Ascending aorta (tissue), 2 donors: ENCODE measurements at regions not wholly inside any gene's neighbourhood (a gene's known extent, or its start where the extent isn't known, plus 50 kb on each side); places are given as distances from the start of the nearest gene placed in this dataset.

ENCODE experiments used
- DNase-seq, 2 donors: peaks; one replicate each; pipeline ENCODE4 v3.0.0-alpha.2; 2019; ENCODE audit warnings: low spot score in 2 of 2
- H3K27ac ChIP-seq, 2 donors: fragments of 200-600 bp; sonication (generic); one replicate each; pipeline ENCODE4 v1.5.1; 2016 to 2017; ENCODE audit warnings: mild to moderate bottlenecking in 1 of 2
- H3K27me3 ChIP-seq: fragments of 200-600 bp; sonication (generic); one replicate; pipeline ENCODE4 v1.5.1; 2017
- H3K36me3 ChIP-seq, 2 donors: fragments of 200-600 bp; sonication (generic); one replicate each; pipeline ENCODE4 v1.5.1; 2016
- H3K4me1 ChIP-seq, 2 donors: fragments of 200-600 bp; sonication (generic); one replicate each; pipeline ENCODE4 v1.5.1; 2016 to 2017; ENCODE audit warnings: mild to moderate bottlenecking in 1 of 2
- H3K4me3 ChIP-seq, 2 donors: fragments of 200-600 bp; sonication (generic); one replicate each; pipeline ENCODE4 v1.5.1; 2016 to 2017; ENCODE audit warnings: mild to moderate bottlenecking in 1 of 2
- H3K9me3 ChIP-seq, 2 donors: fragments of 200-600 bp; sonication (generic); one replicate each; pipeline ENCODE4 v1.5.1; 2016
- intact Hi-C: fragments of 100-400 bp; cut with DNase I; formaldehyde crosslinking; loops from one replicate; pipeline ENCODE4 v1.15.1; 2023
- TF ChIP-seq, protein P1 (sequence below), 3 experiments: fragments of 200-600 bp in 2 of 3; fragments of 450-650 bp in 1 of 3; sonication (generic) in 2 of 3; IDR thresholded peaks; one replicate each; pipeline ENCODE4 v1.5.1; 2016 to 2019; ENCODE audit warnings: antibody characterized with exemption in 3 of 3, mild to moderate bottlenecking in 1 of 3, moderate library complexity in 1 of 3

- no peak overlapping the region for H3K27ac ChIP-seq
- H3K4me3 ChIP-seq, result no peak overlapping the region
- intact Hi-C loops, result no loop called here
- DNase-seq, result no peak
- no peaks in the 10 kb centered on the region for H3K27me3 ChIP-seq
- no peaks in the 10 kb centered on the region for H3K9me3 ChIP-seq
- TF ChIP-seq, protein P1, sequence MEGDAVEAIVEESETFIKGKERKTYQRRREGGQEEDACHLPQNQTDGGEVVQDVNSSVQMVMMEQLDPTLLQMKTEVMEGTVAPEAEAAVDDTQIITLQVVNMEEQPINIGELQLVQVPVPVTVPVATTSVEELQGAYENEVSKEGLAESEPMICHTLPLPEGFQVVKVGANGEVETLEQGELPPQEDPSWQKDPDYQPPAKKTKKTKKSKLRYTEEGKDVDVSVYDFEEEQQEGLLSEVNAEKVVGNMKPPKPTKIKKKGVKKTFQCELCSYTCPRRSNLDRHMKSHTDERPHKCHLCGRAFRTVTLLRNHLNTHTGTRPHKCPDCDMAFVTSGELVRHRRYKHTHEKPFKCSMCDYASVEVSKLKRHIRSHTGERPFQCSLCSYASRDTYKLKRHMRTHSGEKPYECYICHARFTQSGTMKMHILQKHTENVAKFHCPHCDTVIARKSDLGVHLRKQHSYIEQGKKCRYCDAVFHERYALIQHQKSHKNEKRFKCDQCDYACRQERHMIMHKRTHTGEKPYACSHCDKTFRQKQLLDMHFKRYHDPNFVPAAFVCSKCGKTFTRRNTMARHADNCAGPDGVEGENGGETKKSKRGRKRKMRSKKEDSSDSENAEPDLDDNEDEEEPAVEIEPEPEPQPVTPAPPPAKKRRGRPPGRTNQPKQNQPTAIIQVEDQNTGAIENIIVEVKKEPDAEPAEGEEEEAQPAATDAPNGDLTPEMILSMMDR (IDR thresholded peaks at IDR 0.05), result no peak
- H3K4me1 ChIP-seq, result no peaks in the 10 kb centered on the region
- no peaks in the 10 kb centered on the region for H3K36me3 ChIP-seq
These were observed 56.5 kb upstream of the FNDC1 start for GRCh38 chr6:159112714-159113113.

- no peaks in the 10 kb centered on the region for H3K9me3 ChIP-seq
- no peaks in the 10 kb centered on the region for H3K27me3 ChIP-seq
- H3K4me3 ChIP-seq, result no peak overlapping the region
- no peak overlapping the region for H3K27ac ChIP-seq
- DNase-seq, result no peak
- H3K4me1 ChIP-seq, result no peaks in the 10 kb centered on the region
- intact Hi-C loops, result no loop called here
- TF ChIP-seq, protein P1 (IDR thresholded peaks at IDR 0.05), result no peak
- no peaks in the 10 kb centered on the region for H3K36me3 ChIP-seq
These were observed 58.5 kb upstream of the FNDC1 start for GRCh38 chr6:159110748-159111147.

DNA sequence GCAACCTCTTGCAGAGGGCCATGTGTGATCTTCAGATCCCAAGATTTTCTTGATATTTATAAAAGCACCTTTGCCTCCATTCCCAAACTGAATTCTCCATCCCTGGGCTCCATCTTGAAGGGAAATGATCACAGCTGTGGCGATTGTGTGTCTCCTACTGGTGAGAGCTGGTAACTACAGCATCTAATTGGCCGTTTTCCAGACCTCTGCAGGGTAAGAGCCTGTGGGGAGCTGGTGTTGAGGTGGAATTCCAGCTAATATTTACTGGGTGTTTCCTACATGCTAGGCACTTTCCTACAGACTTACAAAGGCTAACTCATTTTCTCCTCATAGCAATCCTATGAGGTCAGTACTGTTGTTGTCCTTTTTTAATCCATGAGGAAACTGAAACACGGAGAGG lies 59.2 kb upstream of the FNDC1 start:
- TF ChIP-seq, protein P1 (IDR thresholded peaks at IDR 0.05), result peak in 1 of 3 experiments; percentile 13
- Histone ChIP-seq H3K4me1 (no peaks in the 10 kb centered on the region), H3K27me3 (no peaks in the 10 kb centered on the region), H3K9me3 (no peaks in the 10 kb centered on the region), H3K36me3 (no peaks in the 10 kb centered on the region), H3K27ac (no peak overlapping the region), H3K4me3 (no peak overlapping the region)
- intact Hi-C loops, result no loop called here
- no peak for DNase-seq

GRCh38 chr6:159109391-159109790 lies 59.8 kb upstream of the FNDC1 start:
- H3K4me1 ChIP-seq, result no peaks in the 10 kb centered on the region
- H3K27me3 ChIP-seq, result no peaks in the 10 kb centered on the region
- DNase-seq, result peak in 1 of 2 donors; percentile 46
- intact Hi-C loops, result no loop called here
- H3K36me3 ChIP-seq, result no peaks in the 10 kb centered on the region
- H3K27ac ChIP-seq, result no peak overlapping the region
- H3K4me3 ChIP-seq, result no peak overlapping the region
- H3K9me3 ChIP-seq, result no peaks in the 10 kb centered on the region
- TF ChIP-seq, protein P1 (IDR thresholded peaks at IDR 0.05), result no peak

DNA sequence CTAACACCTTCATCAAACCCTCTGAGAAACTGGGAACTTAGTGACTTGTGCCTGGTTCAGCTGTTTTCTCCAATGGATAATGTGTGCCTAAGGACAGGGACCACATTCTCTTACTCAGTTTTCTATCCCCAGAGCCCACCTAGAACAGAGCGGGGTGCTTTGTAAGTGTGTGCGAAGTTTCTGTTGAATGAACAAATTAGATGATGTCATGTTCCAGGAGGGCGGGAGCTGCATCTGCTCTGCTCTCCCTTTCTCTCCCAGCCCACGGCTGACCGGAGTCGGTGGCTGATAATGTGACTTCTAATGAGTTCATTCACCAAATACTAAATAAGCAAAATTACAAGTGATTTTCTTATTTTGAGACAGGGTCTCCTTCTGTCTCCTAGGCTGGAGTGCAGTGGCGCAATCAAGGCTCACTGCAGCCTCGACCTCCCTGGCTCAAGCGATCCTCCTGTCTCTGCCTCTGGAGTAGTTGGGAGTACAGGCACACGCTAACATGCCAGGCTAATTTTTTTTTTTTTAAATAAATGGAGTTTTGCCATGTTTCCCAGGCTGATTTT lies 60.7 kb upstream of the FNDC1 start:
- intact Hi-C loops, result no loop called here
- no peaks in the 10 kb centered on the region for H3K4me1 ChIP-seq
- H3K9me3 ChIP-seq, result no peaks in the 10 kb centered on the region
- no peak overlapping the region for H3K4me3 ChIP-seq
- no peak overlapping the region for H3K27ac ChIP-seq
- DNase-seq, result peak in 1 of 2 donors; percentile 45
- no peaks in the 10 kb centered on the region for H3K27me3 ChIP-seq
- no peaks in the 10 kb centered on the region for H3K36me3 ChIP-seq
- TF ChIP-seq, protein P1 (IDR thresholded peaks at IDR 0.05), result no peak
